Islet precursor cell (in vitro differentiated cells): ENCODE measurements at regions not wholly inside any gene's neighbourhood (a gene's known extent, or its start where the extent isn't known, plus 50 kb on each side); places are given as distances from the start of the nearest gene placed in this dataset.

Source experiments
- DNase-seq: peaks from one replicate; pipeline ENCODE4 v3.0.0-alpha.2; 2018

DNA sequence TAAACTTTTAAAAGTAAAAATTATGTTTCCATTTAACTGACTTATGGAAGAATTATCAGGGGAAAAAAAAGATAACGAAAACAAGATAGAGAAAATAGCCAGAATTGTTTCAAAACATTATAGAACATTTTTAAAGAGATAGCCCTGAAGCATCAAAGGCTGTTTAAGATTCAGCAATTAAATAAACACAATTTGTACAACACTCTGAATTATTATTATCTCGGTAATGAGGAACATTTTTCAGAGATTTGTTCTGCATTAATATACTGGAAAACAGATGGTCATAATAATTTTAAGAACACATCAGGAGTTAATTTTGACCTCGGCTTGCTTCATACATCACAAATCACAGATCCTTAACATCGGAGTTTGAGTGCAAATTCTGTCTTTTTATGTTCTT lies 643.8 kb downstream of the SORCS1 start:
- DNase-seq = no peak

DNA sequence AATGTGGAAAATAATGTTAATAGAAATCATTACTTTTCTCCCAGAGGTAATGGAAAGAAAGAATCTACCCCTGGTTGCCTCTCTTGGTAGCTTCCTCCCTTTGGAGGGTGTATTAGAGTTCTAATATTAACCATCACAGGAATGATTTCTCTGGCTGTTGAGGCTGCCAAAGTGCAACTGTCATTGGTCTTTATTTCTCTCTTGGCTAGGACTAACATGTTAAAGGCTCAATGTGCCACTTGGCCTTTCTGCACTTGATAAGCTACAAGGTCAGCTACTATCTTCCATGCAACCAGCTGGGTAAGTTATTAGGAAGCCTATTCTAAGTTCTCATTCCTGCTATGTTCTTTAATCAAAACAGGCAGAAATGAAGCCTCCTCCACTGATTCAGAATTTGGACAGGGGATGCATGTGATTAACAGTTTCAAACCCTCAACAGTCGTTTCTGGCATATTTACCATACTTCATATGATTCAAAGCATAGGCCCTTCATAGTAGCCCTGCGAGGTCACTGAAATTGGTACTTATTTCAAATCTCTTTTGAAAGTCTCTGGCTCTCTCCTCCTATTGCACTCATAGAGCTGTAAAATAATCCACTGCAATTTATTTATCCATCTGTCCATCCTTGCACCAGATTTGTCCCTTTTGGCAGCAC lies 645.0 kb downstream of the SORCS1 start:
- no peak for DNase-seq

DNA sequence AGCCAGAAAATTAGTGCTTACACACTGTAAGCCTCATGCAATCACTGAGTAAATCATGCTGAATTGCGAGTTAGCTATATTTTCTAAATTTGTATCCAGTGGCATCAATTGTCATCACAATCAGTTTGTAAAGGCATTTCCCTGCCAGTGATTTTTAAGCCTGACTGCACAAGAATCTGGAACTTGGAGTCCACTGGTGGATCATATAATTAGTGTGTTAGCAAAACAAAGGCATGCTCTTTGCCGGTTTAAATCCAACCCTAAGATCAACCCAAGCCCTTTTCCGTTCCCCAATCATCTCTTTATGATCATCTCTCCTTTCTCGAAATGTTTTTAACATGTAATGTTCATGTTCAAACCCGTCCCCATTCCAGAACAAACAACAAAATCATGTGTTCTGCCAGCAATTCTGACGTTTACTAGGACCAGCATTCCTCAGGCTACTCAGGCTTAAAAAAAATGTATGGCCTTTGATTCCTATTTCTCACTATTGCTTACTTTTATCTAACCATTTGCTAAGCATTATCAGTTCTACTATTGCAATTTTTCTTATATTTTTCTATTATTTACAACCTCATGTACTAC lies 649.2 kb downstream of the SORCS1 start:
- DNase-seq = no peak

DNA sequence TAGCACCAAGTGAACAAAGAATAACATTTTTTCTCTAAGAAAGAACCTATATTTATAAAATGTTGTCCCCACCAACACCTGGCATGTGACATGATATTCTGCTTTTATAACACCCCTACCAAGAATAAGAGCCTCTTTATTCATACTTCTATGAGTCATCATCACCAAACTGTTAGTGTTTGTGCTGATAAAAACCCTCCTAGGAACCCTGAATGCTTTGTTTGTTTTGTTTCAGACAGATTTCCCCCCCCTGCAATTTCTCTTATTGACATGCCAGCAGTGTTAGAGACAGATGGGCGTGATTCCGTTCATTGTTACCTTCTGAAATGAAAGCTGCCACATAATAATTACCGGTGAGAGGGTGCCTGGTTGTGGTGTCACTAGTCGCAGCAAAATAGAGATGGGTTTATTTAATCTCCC lies 651.1 kb downstream of the SORCS1 start:
- no peak for DNase-seq

DNA sequence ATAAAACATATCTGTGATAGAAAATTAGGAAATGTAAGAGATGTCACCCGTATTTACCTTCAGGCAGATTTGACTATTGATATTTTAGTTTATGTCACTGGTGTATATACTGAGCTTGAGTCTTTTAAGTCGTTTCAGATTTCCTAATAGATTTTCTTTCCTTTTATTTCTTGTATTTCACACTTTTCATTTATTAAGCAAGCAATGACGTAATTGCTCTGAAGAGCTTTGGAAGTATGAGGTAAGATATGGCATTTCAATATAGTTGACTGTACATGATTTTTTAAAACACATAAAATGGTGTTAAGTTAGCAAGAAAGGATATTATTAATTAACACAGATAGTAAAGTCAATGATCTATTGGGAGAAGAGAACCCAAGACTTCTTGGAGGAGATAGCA lies 652.6 kb downstream of the SORCS1 start:
- no peak for DNase-seq

DNA sequence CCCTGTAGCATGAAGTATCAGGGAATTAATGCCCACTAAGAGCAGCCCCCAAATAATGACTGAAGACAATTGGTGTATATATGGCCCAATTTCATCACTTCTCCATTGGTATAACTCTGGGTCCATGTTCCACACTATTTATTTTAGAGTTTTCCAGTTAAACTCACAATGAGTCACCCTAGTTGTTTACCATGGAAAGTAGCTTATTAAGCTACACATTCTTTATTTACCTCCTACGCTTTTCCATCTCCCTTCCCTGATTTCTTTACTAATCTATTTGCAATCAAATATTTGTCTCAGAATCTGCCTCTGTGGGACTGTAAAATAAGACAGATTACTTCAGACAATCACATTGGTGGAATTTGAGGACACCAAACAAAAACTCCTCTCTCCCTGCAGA lies 655.6 kb downstream of the SORCS1 start:
- no peak for DNase-seq

DNA sequence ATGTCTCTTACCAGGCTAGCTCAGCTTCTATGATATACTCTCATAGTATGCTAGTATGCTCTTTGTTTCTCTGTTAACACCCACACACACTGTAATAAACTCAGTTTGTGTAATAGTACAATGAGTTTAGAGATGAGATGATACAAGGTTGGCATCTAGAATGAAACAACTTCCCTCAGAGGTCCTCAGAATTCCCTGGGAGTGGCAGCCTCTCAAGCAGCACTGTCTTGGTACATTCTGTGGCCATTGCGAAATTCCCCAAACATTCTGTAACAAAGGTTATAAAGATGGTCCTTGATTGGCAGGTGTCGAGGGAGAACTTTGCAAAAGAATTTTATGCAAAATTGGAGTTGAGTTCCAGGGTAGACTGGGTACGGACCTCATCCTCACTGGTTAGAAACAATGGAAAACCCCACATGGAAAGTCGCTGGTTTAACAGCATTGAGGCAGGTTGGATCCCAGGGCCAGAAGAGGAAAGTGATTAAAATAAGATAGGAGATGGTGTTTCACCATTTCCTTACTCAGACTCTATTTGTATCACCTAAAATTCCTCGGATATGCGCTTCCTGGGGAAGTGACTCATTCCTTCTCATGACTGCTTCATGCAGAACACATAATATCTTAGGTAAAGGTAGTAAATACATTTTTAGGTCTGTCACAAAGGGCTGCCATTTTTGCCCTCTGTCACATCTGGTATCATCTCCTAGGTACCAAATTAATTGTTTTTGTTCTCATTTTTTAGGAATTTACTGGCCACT lies 657.8 kb downstream of the SORCS1 start:
- DNase-seq = no peak

DNA sequence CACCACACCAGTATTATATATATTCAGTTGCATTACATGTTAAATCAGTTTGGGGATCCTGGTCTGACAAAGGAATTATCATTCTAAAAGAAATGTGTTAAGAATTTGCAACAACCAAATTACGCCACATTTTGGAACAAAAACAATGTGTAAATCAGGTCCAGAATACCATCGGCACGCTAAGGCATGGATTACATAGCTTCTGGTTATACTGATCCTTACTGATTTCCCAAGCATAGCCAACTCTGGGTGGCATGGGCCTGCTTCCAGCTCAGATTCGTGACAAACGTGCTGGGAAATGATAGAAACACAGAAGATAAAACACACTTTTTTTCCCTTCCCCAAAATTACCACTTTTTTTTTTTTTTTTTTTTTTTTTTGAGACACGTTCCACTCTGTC lies 660.0 kb downstream of the SORCS1 start:
- DNase-seq = no peak

DNA sequence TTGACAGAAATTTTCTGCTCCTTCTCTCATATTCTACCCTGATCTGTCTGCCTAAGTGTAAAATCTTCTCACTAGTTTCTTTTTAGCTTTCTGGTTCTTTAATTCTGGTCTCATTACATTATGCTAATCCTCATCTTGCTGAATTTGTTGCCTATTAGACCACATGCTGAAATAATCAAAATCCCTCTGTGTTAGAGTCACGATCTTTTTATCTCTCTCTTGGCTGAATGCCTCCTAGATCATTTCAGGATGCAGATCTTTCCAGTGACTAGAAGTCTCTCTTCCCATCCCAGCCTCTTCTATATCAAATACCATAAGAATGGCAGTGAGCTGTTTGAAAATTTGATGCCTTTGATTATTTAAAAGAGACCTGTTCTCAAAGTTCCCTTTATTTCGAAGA lies 661.9 kb downstream of the SORCS1 start:
- DNase-seq = no peak

DNA sequence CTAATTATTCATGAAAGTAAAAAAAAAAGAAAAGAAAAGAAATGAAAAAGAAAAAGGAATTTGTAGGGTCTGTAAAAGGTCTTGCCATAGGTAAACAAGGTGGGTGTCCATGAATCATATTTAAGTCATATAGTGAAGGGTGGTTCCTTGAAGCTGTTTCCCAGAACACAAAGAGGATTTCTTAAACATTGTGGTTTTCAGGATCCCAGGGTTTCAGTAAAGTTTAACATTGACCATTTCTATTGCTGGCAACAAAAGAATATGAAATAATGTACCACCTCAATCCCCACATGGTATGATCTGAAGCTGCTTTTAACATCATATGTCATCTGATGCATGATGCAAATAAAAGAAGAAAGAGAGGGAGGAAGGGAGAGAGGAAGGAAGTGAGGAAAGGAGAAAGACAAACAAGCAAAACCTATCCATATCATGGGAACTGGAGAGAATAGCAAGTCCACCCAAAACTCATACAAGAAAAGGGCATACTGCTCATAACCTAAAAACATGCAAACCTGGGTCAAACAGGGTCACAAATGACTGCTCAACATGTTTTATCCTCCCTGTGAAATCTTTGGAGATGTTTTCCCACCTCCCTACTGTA lies 663.5 kb downstream of the SORCS1 start:
- no peak for DNase-seq

DNA sequence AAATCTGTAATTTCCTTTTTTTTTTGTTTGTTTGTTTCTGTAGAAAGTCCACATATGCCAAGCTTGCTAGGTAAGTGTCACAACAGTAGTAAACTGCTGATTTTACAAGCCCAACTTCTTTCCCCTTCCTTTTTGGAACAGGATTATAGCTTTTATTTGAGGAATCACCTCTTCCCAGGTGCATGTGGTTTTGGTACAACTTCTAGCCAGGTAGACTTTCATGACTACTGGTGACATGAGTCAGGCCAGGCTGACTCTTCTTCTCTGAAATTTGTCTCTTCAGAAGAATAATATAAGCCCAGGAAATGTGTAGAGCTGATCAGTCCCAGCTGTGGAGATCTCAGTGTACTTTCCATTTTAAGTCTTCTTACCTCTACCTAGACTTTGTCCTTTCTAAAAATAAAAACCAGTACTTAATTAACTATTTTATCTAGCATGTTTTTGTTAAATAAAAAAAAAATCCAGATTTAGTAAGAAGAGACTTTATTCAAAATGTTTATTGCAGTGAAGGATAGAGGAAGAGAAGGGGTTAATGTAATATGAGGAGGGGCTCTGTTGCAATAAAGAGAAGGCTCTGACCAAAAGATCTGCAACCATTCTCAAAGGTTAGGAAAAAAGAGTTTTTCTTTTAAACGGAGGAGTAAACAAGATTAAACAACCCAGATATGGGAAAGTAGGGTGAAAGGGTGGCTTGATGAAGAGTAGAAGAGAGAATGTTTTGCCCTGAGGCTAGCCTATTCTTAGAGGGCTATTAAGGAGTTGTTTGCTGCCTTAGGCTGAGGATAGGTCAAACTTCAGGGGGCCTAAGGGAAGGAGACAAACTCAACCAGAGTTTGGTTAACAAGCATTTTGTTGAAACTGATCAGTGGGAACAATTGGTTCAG lies 664.2 kb downstream of the SORCS1 start:
- DNase-seq = no peak

DNA sequence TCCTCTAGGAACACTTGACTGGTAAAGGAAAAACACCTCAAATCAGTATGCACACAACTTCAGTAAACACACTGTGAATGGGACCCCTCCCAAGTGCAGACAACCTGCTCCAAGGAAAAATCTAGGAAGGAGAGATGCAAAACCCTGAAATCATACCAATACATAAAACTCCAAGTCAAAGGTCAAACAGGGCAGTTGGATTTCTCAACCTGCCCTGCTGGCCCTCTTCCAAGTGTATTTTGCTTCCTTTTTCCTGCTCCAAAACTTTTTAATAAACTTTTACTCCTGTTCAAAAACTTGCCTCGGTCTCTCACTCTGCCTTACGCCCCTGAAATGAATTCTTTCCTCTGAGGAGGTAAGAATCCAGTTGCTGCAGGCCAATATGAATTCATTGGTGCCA lies 665.1 kb downstream of the SORCS1 start:
- no peak for DNase-seq

DNA sequence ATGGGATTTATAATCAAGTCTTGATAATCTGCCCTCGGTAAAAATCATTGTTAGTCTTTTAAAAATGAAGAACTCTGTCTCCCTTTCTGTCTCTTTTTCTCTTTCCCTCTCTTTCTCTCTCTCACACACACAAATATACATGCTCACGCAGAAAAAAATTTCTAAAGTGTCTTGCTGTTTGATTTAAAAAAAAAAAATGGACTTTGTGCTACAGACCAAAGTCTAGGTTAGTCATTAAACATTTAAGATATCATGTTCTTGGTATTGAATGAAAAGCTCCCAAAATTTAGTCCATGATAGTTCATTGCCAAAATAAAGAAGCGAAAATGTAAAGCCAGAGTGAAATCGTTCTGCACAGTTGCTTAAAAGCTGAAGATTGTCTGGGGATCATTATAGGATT lies 665.8 kb downstream of the SORCS1 start:
- no peak for DNase-seq

DNA sequence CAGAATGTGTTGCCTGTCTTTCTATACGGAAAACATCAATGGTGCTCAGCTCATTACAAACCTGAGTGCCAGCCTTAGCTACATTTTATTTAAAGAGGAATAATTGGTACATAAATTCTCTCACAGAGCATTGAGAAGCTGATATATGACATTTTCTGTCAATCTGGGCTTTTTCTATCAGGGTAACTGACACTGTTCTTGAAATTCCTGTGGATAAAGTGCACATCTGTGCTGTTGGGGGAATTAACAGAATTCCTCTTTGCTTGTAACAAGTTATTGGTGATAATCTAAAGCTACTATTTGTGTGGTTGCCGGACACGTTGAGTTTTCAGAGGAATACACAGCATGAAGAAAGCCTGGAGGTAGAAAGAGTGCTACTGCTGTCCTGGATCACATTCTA lies 668.6 kb downstream of the SORCS1 start:
- DNase-seq = no peak

DNA sequence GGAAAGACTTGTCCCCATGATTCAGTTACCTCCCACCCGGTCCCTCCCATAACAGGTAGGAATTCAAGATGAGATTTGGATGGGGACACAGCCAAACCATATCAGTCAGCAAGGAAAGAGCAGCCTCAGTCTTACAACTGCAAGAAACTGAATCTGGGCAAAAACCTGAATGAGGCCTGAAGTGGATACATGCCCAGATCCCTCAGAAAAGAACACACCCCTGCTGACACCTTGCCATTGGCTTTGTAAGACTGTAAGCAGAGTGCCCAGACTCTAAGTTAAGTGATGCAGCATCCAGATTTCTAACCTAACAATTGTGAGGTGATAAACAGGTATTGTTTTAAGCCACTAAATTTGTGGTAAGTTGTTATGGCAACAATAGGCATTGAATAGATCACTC lies 670.8 kb downstream of the SORCS1 start:
- no peak for DNase-seq

DNA sequence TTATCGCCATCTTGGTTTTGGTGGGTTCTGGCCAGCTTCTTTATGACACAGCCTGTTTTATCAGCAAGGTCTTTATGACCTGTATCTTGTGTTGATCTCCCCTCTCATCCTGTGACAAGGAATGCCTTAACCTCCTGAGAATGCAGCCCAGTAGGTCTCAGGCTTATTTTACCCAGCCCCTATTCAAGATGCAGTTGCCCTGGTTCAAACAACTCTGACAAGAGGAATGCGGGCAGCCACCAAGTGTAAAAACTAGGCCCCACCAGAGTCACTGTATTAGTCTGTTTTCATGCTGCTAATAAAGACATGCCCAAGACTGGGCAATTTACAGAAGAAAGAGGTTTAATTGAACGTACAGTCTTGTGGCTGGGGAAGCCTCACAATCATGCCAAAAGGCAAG lies 671.3 kb downstream of the SORCS1 start:
- DNase-seq = peak; percentile 79

DNA sequence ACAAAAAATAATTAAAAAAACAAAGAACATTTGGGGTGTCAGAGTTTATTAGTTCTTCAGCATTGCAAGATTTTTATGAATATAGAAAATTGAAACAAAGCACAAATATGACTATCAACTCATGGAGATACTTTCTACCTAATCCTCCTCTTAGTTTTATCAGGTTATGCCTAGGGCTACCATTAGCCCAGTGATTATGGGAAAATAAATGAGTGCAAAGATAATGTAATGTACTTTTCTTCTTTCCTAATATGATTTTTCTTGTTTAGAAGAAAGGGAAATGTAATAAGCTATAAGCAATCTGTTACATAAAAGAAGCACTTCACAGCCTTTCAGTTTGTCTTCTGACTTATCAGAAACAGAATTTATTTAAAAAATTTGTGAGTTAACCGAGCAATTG lies 676.8 kb downstream of the SORCS1 start:
- DNase-seq = no peak

DNA sequence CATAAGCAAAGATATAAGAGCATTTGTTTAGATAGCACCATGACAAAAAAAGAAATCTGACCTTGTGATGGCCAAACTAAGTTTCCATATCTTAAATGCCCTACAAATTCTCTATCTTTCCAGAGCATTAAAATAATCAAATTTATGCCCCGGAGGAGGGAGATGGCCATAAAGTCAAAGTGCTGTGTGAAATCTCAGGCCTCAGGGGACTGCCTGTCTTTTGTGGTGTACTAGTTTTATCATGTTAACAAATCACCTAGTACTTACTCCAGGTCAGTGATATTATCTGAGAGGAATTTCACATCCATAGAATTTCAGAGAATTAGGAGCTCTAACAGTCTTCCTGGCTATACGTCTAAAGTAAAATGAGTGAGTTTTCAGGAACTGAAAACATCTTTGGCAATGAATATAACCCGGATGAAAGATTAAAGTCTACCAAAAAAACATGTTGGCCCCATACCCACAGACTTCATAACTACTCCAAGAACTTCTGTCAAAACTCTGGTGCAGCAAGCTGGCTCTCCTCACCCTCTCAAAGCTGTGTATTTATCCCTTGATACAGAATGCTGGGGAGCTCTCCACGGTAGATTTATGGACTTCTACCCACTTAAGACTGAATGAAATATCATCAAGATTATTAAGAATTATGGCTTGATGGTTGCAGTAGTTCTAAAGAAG lies 682.8 kb downstream of the SORCS1 start:
- DNase-seq = no peak

DNA sequence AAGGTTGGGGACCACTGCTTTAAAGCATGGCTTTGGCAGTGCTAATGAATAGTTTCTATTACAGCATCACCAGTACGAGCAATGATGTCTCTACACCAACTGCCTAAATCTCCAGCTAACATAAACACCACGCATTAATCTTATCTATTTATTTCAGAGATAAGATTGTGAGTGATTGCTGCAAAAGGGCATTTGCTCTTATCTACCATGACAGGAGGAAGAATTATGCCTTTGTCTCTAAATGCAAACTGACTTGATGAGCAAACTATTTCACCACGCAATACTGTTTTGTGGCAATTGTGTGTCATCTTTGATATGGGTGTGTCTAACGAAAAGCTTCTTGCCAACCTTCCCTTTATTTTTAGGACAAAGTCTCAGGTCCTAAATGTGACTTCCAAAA lies 684.9 kb downstream of the SORCS1 start:
- no peak for DNase-seq

DNA sequence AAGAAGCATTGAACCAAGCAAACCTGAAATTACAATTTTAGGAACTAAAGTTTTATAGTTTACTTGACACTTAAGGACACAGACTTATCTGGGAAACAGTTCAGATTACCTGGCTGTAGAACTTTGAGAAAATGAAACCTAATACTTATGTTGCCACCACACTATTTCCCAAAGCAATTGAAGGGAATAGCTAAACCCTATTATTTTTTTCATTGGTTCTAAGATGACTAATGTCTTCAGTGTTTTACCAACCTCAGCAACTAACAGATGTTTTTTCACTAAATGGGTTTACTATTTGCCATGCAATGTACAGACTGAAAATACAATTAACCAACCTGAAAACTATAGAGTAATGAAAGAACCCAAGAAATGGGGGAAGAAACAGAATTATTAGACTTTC lies 689.6 kb downstream of the SORCS1 start:
- DNase-seq = no peak

DNA sequence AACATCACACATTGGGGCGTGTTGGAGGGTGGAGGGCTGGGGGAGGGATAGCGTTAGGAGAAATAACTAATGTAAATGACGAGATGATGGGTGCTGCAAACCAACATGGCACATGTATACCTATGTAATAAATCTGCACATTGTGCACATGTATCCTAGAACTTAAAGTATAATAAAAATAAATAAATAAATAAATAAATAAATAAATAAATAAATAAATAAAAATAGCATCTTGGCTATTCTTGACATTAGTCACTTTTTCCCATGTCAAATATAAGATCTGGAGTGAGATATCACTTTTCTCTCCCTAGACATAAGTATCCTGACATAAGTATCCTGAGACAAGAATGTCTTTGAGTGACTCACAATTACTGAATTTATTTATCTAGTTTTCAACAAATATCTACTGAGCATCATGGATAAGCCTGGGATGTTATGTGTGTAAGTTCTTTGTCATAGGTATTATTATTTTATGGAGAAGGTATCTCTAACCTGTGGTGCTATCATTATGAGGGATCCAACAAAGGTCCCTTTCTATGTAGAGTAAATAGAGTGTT lies 691.3 kb downstream of the SORCS1 start:
- no peak for DNase-seq

DNA sequence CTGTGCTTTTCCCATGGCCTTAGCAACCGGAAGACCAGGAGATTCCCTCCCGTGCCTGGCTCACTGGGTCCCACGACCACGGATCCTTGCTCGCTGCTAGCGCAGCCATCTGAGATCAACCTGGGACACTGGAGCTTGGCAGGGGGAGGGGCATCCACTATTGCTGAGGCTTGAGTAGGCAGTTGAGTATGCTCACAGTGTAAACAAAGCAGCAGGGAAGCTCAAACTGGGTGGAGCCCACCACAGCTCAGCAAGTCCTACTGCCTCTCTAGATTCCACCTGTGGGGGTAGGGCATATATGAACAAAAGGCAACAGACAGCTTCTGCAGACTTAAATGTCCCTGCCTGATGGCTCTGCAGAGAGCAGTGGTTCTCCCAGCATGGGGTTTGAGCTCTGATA lies 697.0 kb downstream of the SORCS1 start:
- no peak for DNase-seq
